A673 (cell line): ENCODE measurements at regions not wholly inside any gene's neighbourhood (a gene's known extent, or its start where the extent isn't known, plus 50 kb on each side); places are given as distances from the start of the nearest gene placed in this dataset.

Experiments
- BruUV-seq: library from RNA; stranded (reverse); fragments of 400-500 nt; replicated peaks from 2 replicates; lab custom pipeline; 2021; lab: Mats Ljungman, UMichigan
- CTCF ChIA-PET: fragments of 300-600 bp; sonication (Branson Sonifier 250); formaldehyde crosslinking; loops from one replicate; lab custom pipeline; 2022; ENCODE audit warnings: antibody characterized with exemption; lab: Charles Lee
- POLR2A ChIA-PET: fragments of 300-600 bp; sonication (Branson Sonifier 250); formaldehyde crosslinking; loops from one replicate; lab custom pipeline; 2022; ENCODE audit warnings: antibody characterized with exemption; ENCODE audit not compliant: low non-redundant PET; lab: Charles Lee
- DNase-seq: peaks from one replicate; pipeline ENCODE4 v3.0.0-alpha.2; 2015; ENCODE audit warnings: low spot score
- H3K27ac ChIP-seq: fragments of 200-600 bp; sonication (generic); 2 replicates; pipeline ENCODE4 v1.5.1; 2016; ENCODE audit warnings: mixed run types, low read depth, mild to moderate bottlenecking, mixed read lengths, antibody characterized with exemption, low read length; ENCODE audit not compliant: poor library complexity, severe bottlenecking
- H3K27me3 ChIP-seq: fragments of 200-600 bp; sonication (generic); replicated peaks from 2 replicates; pipeline ENCODE4 v1.6.1; 2017; ENCODE audit warnings: mixed run types, low read depth, mild to moderate bottlenecking, mixed read lengths, antibody characterized with exemption, low read length; ENCODE audit not compliant: insufficient read depth, poor library complexity
- H3K36me3 ChIP-seq: fragments of 200-600 bp; sonication (generic); 2 replicates; pipeline ENCODE4 v1.6.1; 2016; ENCODE audit warnings: mixed run types, mild to moderate bottlenecking, mixed read lengths, antibody characterized with exemption, low read length; ENCODE audit not compliant: insufficient read depth, poor library complexity, severe bottlenecking
- H3K4me1 ChIP-seq: fragments of 200-600 bp; sonication (generic); 2 replicates; pipeline ENCODE4 v1.6.1; 2017; ENCODE audit warnings: mixed run types, mild to moderate bottlenecking, mixed read lengths, antibody characterized with exemption, low read length; ENCODE audit not compliant: insufficient read depth, poor library complexity, severe bottlenecking
- H3K4me3 ChIP-seq: fragments of 200-600 bp; sonication (generic); 2 replicates; pipeline ENCODE4 v1.5.1; 2016; ENCODE audit warnings: low read depth, mixed run types, mild to moderate bottlenecking, mixed read lengths, low read length; ENCODE audit not compliant: poor library complexity, severe bottlenecking
- H3K9me3 ChIP-seq: fragments of 200-600 bp; sonication (generic); 2 replicates; pipeline ENCODE4 v1.6.1; 2016; ENCODE audit warnings: mixed run types, low read depth, mild to moderate bottlenecking, mixed read lengths, antibody characterized with exemption, low read length; ENCODE audit not compliant: poor library complexity, severe bottlenecking
- EZH2 ChIP-seq: fragments of 200-600 bp; sonication (generic); IDR thresholded peaks from 2 replicates; pipeline ENCODE4 v1.6.1; 2017; ENCODE audit warnings: borderline replicate concordance, low read depth, mild to moderate bottlenecking, mixed read lengths, antibody characterized with exemption, low read length; ENCODE audit not compliant: poor library complexity, severe bottlenecking
- intact Hi-C: fragments of 100-400 bp; cut with micrococcal nuclease; formaldehyde crosslinking; loops from one replicate; pipeline ENCODE4 v1.10.0; 2022; ENCODE audit not compliant: unreplicated experiment
- TF ChIP-seq, protein P1 (sequence below): fragments of 300-800, 200-600 bp; sonication (generic); conservative IDR thresholded peaks from 2 replicates; pipeline ENCODE4 v1.5.1; 2017; ENCODE audit warnings: low read depth, mild to moderate bottlenecking, antibody characterized with exemption, low read length, moderate library complexity, mixed read lengths

- Histone ChIP-seq H3K9me3 (no peaks in the 10 kb centered on the region), H3K27me3 (no peaks in the 10 kb centered on the region), H3K27ac (no peak overlapping the region), H3K36me3 (no peaks in the 10 kb centered on the region), H3K4me1 (peaks cover 33% of the 10 kb centered on the region), H3K4me3 (no peak overlapping the region)
- DNase-seq = peak; percentile 84
- intact Hi-C loops = no loop called here
- no peak for TF ChIP-seq EZH2
- TF ChIP-seq, protein P1, sequence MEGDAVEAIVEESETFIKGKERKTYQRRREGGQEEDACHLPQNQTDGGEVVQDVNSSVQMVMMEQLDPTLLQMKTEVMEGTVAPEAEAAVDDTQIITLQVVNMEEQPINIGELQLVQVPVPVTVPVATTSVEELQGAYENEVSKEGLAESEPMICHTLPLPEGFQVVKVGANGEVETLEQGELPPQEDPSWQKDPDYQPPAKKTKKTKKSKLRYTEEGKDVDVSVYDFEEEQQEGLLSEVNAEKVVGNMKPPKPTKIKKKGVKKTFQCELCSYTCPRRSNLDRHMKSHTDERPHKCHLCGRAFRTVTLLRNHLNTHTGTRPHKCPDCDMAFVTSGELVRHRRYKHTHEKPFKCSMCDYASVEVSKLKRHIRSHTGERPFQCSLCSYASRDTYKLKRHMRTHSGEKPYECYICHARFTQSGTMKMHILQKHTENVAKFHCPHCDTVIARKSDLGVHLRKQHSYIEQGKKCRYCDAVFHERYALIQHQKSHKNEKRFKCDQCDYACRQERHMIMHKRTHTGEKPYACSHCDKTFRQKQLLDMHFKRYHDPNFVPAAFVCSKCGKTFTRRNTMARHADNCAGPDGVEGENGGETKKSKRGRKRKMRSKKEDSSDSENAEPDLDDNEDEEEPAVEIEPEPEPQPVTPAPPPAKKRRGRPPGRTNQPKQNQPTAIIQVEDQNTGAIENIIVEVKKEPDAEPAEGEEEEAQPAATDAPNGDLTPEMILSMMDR = no peak
- no TSS peak for BruUV-seq
- ChIA-PET CTCF (no interaction called here), POLR2A (no interaction called here)
These were observed 89.8 kb downstream of the CYB561 start for GRCh38 chr17:63356337-63356757.

- ChIA-PET CTCF (no interaction called here), POLR2A (interaction anchor here (0.6 kb wide), 1 partner anchor 8 kb away, joined by 4 read pairs; no protein-coding TSS in a partner anchor)
- intact Hi-C loops = no loop called here
- peak; percentile 53 for DNase-seq
- Histone ChIP-seq H3K36me3 (no peaks in the 10 kb centered on the region), H3K27ac (no peak overlapping the region), H3K4me3 (no peak overlapping the region), H3K9me3 (no peaks in the 10 kb centered on the region), H3K27me3 (no peaks in the 10 kb centered on the region), H3K4me1 (peaks cover 33% of the 10 kb centered on the region)
- TF ChIP-seq, protein P1 = no peak
- TF ChIP-seq EZH2 = no peak
- BruUV-seq = no TSS peak
These were observed 87.8 kb downstream of the CYB561 start for GRCh38 chr17:63358111-63358839.

DNA sequence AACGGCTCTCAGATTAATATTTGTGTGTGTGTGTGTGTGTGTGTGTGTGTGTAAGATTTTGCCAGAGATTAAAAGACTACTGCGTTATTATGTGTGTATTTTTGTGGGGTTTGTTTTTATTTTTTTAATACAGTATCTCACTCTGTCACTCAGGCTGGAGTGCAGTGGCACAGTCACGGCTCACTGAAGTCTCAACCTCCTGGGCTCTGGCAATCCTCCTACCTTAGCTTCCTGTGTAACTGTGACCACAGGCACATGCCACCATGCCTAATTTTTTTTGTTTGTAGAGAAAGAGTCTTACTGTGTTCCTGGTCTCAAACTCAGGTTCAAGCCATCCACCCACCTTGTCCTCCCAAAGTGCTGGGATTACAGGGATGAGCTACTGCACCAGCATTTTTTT lies 87.2 kb downstream of the CYB561 start:
- no peaks in the 10 kb centered on the region for H3K36me3 ChIP-seq
- BruUV-seq = no TSS peak

More for the DNA sequence above, 87.2 kb downstream of the CYB561 start:
- Histone ChIP-seq H3K27ac (no peak overlapping the region), H3K9me3 (no peaks in the 10 kb centered on the region), H3K27me3 (no peaks in the 10 kb centered on the region), H3K4me3 (no peak overlapping the region), H3K4me1 (peaks cover 33% of the 10 kb centered on the region)
- POLR2A ChIA-PET = interaction anchor here (0.6 kb wide), 1 partner anchor 8 kb away, joined by 4 read pairs; no protein-coding TSS in a partner anchor
- DNase-seq = no peak
- CTCF ChIA-PET = interaction anchor here (0.6 kb wide), 1 partner anchor 192 kb away, joined by 4 read pairs; no protein-coding TSS in a partner anchor
- intact Hi-C loops = no loop called here
- TF ChIP-seq EZH2 = no peak
- TF ChIP-seq, protein P1 = no peak
